GM23338 (cell line): ENCODE measurements at regions not wholly inside any gene's neighbourhood (a gene's known extent, or its start where the extent isn't known, plus 50 kb on each side); places are given as distances from the start of the nearest gene placed in this dataset. TPM values are rescaled to one million over a fixed set of nuclear protein-coding genes. Genes with fewer than 3 reads are reported as not detected.

ENCODE experiments used
- ATAC-seq: fragments of 200-7000 bp; cut with Tn5 transposase; 3 replicates; pipeline ENCODE4 v1.9.1; 2020
- DNase-seq: peaks from one replicate; pipeline ENCODE4 v3.0.0-alpha.2; 2015; ENCODE audit warnings: low spot score
- H2AFZ ChIP-seq: fragments of 200-600 bp; sonication (generic); 2 replicates; pipeline ENCODE4 v1.8.0; 2016; ENCODE audit warnings: antibody characterized with exemption, mild to moderate bottlenecking, moderate library complexity
- H3F3A ChIP-seq: fragments of 200-600 bp; sonication (generic); replicated peaks from 2 replicates; pipeline ENCODE4 v1.8.0; 2017; ENCODE audit warnings: antibody characterized with exemption, mixed run types, low read depth
- H3K27ac ChIP-seq: fragments of 200-600 bp; sonication (generic); 2 replicates; pipeline ENCODE4 v1.6.1; 2016; ENCODE audit warnings: low read depth
- H3K27me3 ChIP-seq: fragments of 200-600 bp; sonication (generic); 2 replicates; pipeline ENCODE4 v1.8.0; 2016; ENCODE audit warnings: mild to moderate bottlenecking, mixed run types, moderate library complexity; ENCODE audit not compliant: insufficient read depth
- H3K36me3 ChIP-seq: fragments of 200-600 bp; sonication (generic); 2 replicates; pipeline ENCODE4 v1.8.0; 2016; ENCODE audit warnings: mild to moderate bottlenecking; ENCODE audit not compliant: insufficient read depth
- H3K4me1 ChIP-seq: fragments of 200-600 bp; sonication (generic); 2 replicates; pipeline ENCODE4 v1.8.0; 2016; ENCODE audit warnings: mild to moderate bottlenecking, moderate library complexity; ENCODE audit not compliant: insufficient read depth
- H3K4me2 ChIP-seq: fragments of 200-600 bp; sonication (generic); 2 replicates; pipeline ENCODE4 v1.7.1; 2017; ENCODE audit warnings: mixed run types
- H3K4me3 ChIP-seq: fragments of 200-600 bp; sonication (generic); 2 replicates; pipeline ENCODE4 v1.6.1; 2016; ENCODE audit warnings: mixed run types
- H3K79me2 ChIP-seq: fragments of 200-600 bp; sonication (generic); replicated peaks from 2 replicates; pipeline ENCODE4 v1.8.0; 2017; ENCODE audit warnings: mild to moderate bottlenecking; ENCODE audit not compliant: insufficient read depth
- H3K9me2 ChIP-seq: fragments of 200-600 bp; sonication (generic); 2 replicates; pipeline ENCODE4 v1.8.0; 2017; ENCODE audit not compliant: insufficient read depth
- H4K20me1 ChIP-seq: fragments of 200-600 bp; sonication (generic); replicated peaks from 2 replicates; pipeline ENCODE4 v1.8.0; 2017; ENCODE audit warnings: mild to moderate bottlenecking; ENCODE audit not compliant: insufficient read depth
- H3K27ac Mint-ChIP-seq: 2 replicates; pipeline ENCODE4 v1.8.0; 2020; ENCODE audit warnings: inconsistent platforms, mild to moderate bottlenecking, moderate library complexity, mixed read lengths
- H3K27me3 Mint-ChIP-seq: 3 replicates; pipeline ENCODE4 v1.8.0; 2022; ENCODE audit warnings: low read depth, mild to moderate bottlenecking, moderate library complexity, mixed read lengths, inconsistent platforms; ENCODE audit not compliant: insufficient read depth, poor library complexity
- H3K36me3 Mint-ChIP-seq: 3 replicates; pipeline ENCODE4 v1.8.0; 2021; ENCODE audit warnings: low read depth, mild to moderate bottlenecking, inconsistent platforms, moderate library complexity, mixed read lengths
- H3K4me1 Mint-ChIP-seq: 3 replicates; pipeline ENCODE4 v1.8.0; 2020; ENCODE audit warnings: mild to moderate bottlenecking, inconsistent platforms, mixed read lengths
- H3K4me3 Mint-ChIP-seq: 3 replicates; pipeline ENCODE4 v1.8.0; 2021; ENCODE audit warnings: moderate library complexity, mild to moderate bottlenecking, inconsistent platforms, mixed read lengths
- H3K9me3 Mint-ChIP-seq: 3 replicates; pipeline ENCODE4 v1.8.0; 2020; ENCODE audit warnings: moderate library complexity, mild to moderate bottlenecking, inconsistent platforms, mixed read lengths
- CREB1 ChIP-seq: fragments of 250-450 bp; sonication (Bioruptor Pico); IDR thresholded peaks from 2 replicates; pipeline ENCODE4 v1.5.0; 2020; ENCODE audit warnings: low read depth, mild to moderate bottlenecking, moderate library complexity
- EZH2 ChIP-seq: fragments of 200-600 bp; sonication (generic); IDR thresholded peaks from one replicate; pipeline ENCODE4 v1.8.0; 2017; ENCODE audit warnings: antibody characterized with exemption, mild to moderate bottlenecking, low read depth; ENCODE audit not compliant: unreplicated experiment
- EZH2phosphoT487 ChIP-seq: fragments of 200-600 bp; sonication (generic); IDR thresholded peaks from one replicate; pipeline ENCODE4 v1.8.1; 2018; ENCODE audit warnings: antibody characterized with exemption; ENCODE audit not compliant: unreplicated experiment
- STAT1 ChIP-seq: IDR thresholded peaks from one replicate; pipeline ENCODE4 v1.6.1; 2016; ENCODE audit warnings: antibody characterized with exemption; ENCODE audit not compliant: unreplicated experiment
- ZNF331 ChIP-seq: fragments of 250-450 bp; sonication (Bioruptor Pico); IDR thresholded peaks from 2 replicates; pipeline ENCODE4 v1.5.0; 2020; ENCODE audit warnings: low read depth, mild to moderate bottlenecking, moderate library complexity
- ZNF462 ChIP-seq: fragments of 250-450 bp; sonication (Bioruptor Pico); IDR thresholded peaks from 2 replicates; pipeline ENCODE4 v1.5.0; 2020; ENCODE audit warnings: mild to moderate bottlenecking, moderate library complexity
- small RNA-seq: library from RNA; depleted of rRNA; stranded (forward); fragments of <200 nt; gene quantifications from one replicate; pipeline ENCODE3, GENCODE V24; 2014; ENCODE audit warnings: low replicate concordance
- TF ChIP-seq, protein P1 (sequence below): IDR thresholded peaks from 2 replicates; pipeline ENCODE4 v1.6.1; 2016; ENCODE audit warnings: antibody characterized with exemption

DNA sequence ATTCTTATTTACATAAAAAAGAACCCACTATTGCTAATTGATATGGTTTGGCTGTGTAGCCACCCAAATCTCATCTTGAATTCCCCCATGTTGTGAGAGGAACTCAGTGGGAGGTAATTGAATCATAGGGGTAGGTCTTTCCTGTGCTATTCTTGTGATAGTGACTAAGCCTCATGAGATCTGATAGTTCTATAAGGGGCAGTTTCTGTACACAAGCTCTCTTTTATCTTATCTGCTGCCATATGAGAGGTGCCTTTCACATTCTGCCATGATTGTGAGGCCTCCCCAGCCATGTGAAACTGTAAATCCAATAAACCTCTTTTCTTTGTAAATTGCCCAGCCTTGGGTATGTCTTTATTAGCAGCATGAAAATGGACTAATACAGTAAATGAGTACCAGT is 58.2 kb upstream of the PRR16 start (continued):
- no peak for TF ChIP-seq ZNF462 (CRISPR knock-in tag)

DNA sequence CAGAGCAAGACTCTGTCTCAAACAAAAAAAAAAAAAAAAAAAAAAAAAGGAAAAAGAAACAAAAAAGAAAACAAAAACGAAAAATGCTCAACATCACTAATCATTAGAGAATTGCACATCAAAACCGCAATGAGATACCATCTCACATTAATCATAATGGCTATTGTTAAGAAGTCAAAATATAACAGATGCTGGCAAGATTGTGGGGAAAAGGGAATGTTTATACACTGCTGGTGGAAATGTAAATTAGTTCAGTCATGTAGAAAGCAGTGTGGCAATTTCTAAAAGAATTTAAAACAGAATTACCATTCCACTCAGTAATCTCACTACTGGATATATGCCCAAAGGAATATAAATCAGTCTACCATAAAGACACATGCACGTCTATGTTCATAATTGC is 50.4 kb upstream of the PRR16 start:
- H3K27me3 ChIP-seq: no peaks in the 10 kb centered on the region

More for the DNA sequence above, 50.4 kb upstream of the PRR16 start:
- ATAC-seq (no peak), DNase-seq (no peak)
- no peak overlapping the region for H3K27ac Mint-ChIP-seq
- peaks cover 2% of the 10 kb centered on the region; the same call in 1 of the 3 replicates for H3K36me3 Mint-ChIP-seq
- Histone ChIP-seq H3F3A (no peaks in the 10 kb centered on the region), H3K36me3 (no peaks in the 10 kb centered on the region), H3K4me2 (no peak overlapping the region), H3K4me1 (no peaks in the 10 kb centered on the region), H4K20me1 (no peaks in the 10 kb centered on the region), H3K79me2 (no peaks in the 10 kb centered on the region), H3K27ac (no peak overlapping the region), H3K4me3 (no peak overlapping the region), H3K9me2 (no peaks in the 10 kb centered on the region), H2AFZ (no peak overlapping the region)
- H3K27me3 Mint-ChIP-seq: no peaks in the 10 kb centered on the region
- no peaks in the 10 kb centered on the region for H3K4me1 Mint-ChIP-seq
- H3K4me3 Mint-ChIP-seq: no peak overlapping the region
- H3K9me3 Mint-ChIP-seq: peaks cover 13% of the 10 kb centered on the region; the same call in 2 of the 3 replicates
- TF ChIP-seq ZNF331 (no peak), EZH2 (no peak), STAT1 (no peak), EZH2phosphoT487 (no peak), CREB1 (CRISPR knock-in tag) (no peak)
- TF ChIP-seq, protein P1, sequence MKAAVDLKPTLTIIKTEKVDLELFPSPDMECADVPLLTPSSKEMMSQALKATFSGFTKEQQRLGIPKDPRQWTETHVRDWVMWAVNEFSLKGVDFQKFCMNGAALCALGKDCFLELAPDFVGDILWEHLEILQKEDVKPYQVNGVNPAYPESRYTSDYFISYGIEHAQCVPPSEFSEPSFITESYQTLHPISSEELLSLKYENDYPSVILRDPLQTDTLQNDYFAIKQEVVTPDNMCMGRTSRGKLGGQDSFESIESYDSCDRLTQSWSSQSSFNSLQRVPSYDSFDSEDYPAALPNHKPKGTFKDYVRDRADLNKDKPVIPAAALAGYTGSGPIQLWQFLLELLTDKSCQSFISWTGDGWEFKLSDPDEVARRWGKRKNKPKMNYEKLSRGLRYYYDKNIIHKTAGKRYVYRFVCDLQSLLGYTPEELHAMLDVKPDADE: no peak

Small RNAs in the stretch of these regions (small RNA-seq; reads per million reads assigned to genes)
- not detected for gene RNU6-718P
